ENCODE measurements at regions not wholly inside any gene's neighbourhood (a gene's known extent, or its start where the extent isn't known, plus 50 kb on each side); places are given as distances from the start of the nearest gene placed in this dataset.

GRCh38 chr4:35461931-35462659 lies 782.2 kb downstream of the ARAP2 start:
- Histone ChIP-seq H3K9me3 (ENCODE audit: control insufficient read depth in 1 of 2, insufficient read depth in 1 of 2, low read depth in 1 of 2, low read length in 2 of 2) (no peaks in the 10 kb centered on the region), H3K9me2 (ENCODE audit: insufficient read depth) (no peaks in the 10 kb centered on the region), H3K4me1 (ENCODE audit: control insufficient read depth in 1 of 2, insufficient read depth in 2 of 2, low read length in 2 of 2) (no peaks in the 10 kb centered on the region), H4K20me1 (ENCODE audit: insufficient read depth) (no peaks in the 10 kb centered on the region), H3K9ac (ENCODE audit: low read length) (no peak overlapping the region), H3K4me3 (replicated peaks in 1 of 2; ENCODE audit: low read depth in 1 of 2, low read length in 2 of 2) (no peak overlapping the region), H3K4me2 (ENCODE audit: low read length) (no peak overlapping the region), H3K79me2 (ENCODE audit: insufficient read depth, low read length) (no peaks in the 10 kb centered on the region), H3K27ac (ENCODE audit: low read depth, low read length) (no peak overlapping the region), H3K36me3 (ENCODE audit: control insufficient read depth in 1 of 2, insufficient read depth in 2 of 2, low read length in 2 of 2) (no peaks in the 10 kb centered on the region), H2AFZ (ENCODE audit: low read depth, low read length, poor library complexity, severe bottlenecking) (no peak overlapping the region), H3K27me3 (ENCODE audit: insufficient read depth, low read length) (no peaks in the 10 kb centered on the region)
- ATAC-seq, result peak; percentile 38; the same call in 1 of the 2 replicates
- no peak for DNase-seq (ENCODE audit: low read depth, low spot score)
- ChIA-PET POLR2A (no interaction called here), CTCF (no interaction called here), RAD21 (ENCODE audit: low non-redundant PET in 1 of 2, low total read pairs in 2 of 2, uncharacterized antibody in 2 of 2, unreplicated experiment in 2 of 2) (no interaction called here)
- TF ChIP-seq, protein P1, sequence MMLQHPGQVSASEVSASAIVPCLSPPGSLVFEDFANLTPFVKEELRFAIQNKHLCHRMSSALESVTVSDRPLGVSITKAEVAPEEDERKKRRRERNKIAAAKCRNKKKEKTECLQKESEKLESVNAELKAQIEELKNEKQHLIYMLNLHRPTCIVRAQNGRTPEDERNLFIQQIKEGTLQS (IDR thresholded peaks at IDR 0.05), result no peak
- 0 out of 2 replicates have a peak, but pooled peaks have one; percentile 22 for TF ChIP-seq RAD21 (IDR thresholded peaks at IDR 0.05; ENCODE audit: low read depth)
- no TSS peak for BruUV-seq (replicated peaks)
- intact Hi-C loops (cut with micrococcal nuclease), result no loop called here

DNA sequence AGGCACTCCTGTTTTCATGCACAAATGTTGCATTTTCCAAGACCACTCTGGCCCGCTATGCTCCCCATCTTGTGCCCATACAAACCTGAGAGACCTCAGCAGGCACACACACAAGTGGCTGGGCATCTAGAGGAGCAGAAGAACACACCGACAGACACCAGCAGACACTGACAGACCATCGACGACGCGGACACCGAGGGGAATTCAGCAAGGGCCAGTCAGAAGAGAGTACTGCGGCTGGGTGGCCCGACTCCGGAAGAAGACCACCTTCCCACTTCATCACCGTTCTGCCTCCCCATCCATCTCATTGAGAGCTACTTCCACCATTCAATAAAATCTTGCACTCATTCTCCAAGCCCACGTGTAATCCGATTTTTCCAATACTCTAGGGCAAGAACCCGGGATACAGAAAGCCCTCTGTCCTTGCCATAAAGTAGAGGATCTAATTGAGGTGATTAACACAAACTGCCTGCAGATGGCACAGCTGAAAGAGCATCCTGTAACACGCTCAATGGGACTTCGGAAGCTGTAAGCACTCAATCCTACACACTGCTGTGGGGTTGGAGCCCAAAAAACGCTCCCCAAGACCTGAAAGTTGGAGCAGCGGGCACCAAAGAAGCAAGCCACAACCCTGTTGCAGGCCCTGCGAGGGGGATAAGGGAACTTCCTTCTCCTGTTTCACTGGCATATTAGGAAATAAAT lies 780.9 kb downstream of the ARAP2 start:
- no peak for TF ChIP-seq EZH2phosphoT487 (IDR thresholded peaks at IDR 0.05; ENCODE audit: borderline replicate concordance)
- TF ChIP-seq, protein P2, sequence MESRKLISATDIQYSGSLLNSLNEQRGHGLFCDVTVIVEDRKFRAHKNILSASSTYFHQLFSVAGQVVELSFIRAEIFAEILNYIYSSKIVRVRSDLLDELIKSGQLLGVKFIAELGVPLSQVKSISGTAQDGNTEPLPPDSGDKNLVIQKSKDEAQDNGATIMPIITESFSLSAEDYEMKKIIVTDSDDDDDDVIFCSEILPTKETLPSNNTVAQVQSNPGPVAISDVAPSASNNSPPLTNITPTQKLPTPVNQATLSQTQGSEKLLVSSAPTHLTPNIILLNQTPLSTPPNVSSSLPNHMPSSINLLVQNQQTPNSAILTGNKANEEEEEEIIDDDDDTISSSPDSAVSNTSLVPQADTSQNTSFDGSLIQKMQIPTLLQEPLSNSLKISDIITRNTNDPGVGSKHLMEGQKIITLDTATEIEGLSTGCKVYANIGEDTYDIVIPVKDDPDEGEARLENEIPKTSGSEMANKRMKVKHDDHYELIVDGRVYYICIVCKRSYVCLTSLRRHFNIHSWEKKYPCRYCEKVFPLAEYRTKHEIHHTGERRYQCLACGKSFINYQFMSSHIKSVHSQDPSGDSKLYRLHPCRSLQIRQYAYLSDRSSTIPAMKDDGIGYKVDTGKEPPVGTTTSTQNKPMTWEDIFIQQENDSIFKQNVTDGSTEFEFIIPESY (IDR thresholded peaks at IDR 0.05; ENCODE audit: extremely low read depth, insufficient replicate concordance, low read length), result no peak
- no peak for TF ChIP-seq EGR1 (IDR thresholded peaks at IDR 0.05; ENCODE audit: low read depth)
- no peak for TF ChIP-seq SIN3A (IDR thresholded peaks at IDR 0.05; ENCODE audit: low read depth)
- Histone ChIP-seq H3K9ac (ENCODE audit: low read length) (no peak overlapping the region), H2AFZ (ENCODE audit: low read depth, low read length, poor library complexity, severe bottlenecking) (no peak overlapping the region), H3K4me2 (ENCODE audit: low read length) (no peak overlapping the region), H3K9me2 (ENCODE audit: insufficient read depth) (no peaks in the 10 kb centered on the region), H3K36me3 (ENCODE audit: control insufficient read depth in 1 of 2, insufficient read depth in 2 of 2, low read length in 2 of 2) (no peaks in the 10 kb centered on the region), H3K27ac (ENCODE audit: low read depth, low read length) (no peak overlapping the region), H4K20me1 (ENCODE audit: insufficient read depth) (no peaks in the 10 kb centered on the region), H3K79me2 (ENCODE audit: insufficient read depth, low read length) (no peaks in the 10 kb centered on the region), H3K4me3 (replicated peaks in 1 of 2; ENCODE audit: low read depth in 1 of 2, low read length in 2 of 2) (no peak overlapping the region), H3K27me3 (ENCODE audit: insufficient read depth, low read length) (no peaks in the 10 kb centered on the region), H3K4me1 (ENCODE audit: control insufficient read depth in 1 of 2, insufficient read depth in 2 of 2, low read length in 2 of 2) (no peaks in the 10 kb centered on the region), H3K9me3 (ENCODE audit: control insufficient read depth in 1 of 2, insufficient read depth in 1 of 2, low read depth in 1 of 2, low read length in 2 of 2) (no peaks in the 10 kb centered on the region)
- ATAC-seq, result no peak
- ChIA-PET CTCF (no interaction called here), POLR2A (no interaction called here), RAD21 (ENCODE audit: low non-redundant PET in 1 of 2, low total read pairs in 2 of 2, uncharacterized antibody in 2 of 2, unreplicated experiment in 2 of 2) (no interaction called here)
- intact Hi-C loops (cut with micrococcal nuclease), result no loop called here
- no peak for DNase-seq (ENCODE audit: low read depth, low spot score)
- BruUV-seq (replicated peaks), result no TSS peak

All from HCT116 (cell line).